ENCODE measurements at regions not wholly inside any gene's neighbourhood (a gene's known extent, or its start where the extent isn't known, plus 50 kb on each side); places are given as distances from the start of the nearest gene placed in this dataset.

- intact Hi-C loops (cut with DNase I) = no loop called here
These were observed 140.2 kb upstream of the ZBTB40 start for GRCh38 chr1:22311461-22311860.

DNA sequence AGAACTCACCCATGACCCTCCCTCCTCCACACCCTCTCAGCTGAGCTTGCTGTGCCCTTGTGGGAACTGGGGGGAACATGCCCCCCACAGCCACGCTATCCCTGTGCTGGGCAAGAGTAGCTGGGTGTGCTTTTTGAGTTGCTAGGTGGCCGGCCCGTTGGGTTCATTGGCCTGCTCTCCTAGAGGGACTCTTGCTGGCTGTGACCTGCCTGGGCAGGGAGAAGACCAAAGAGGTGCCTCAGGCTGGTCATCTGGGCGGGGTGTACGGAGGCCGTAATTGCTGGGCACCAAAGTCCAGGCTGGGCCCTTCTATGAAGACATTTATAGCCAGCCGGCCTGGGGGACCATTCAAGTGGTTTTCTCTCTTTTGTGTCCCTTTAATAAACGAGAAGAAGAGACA is 138.3 kb upstream of the ZBTB40 start:
- Histone ChIP-seq H3K27me3 (ENCODE audit: control insufficient read depth, insufficient read depth) (no peaks in the 10 kb centered on the region), H3K27ac (ENCODE audit: low read length) (no peak overlapping the region), H3K4me1 (ENCODE audit: control insufficient read depth, insufficient read depth, low read length) (no peaks in the 10 kb centered on the region), H3K4me3 (ENCODE audit: low read length) (no peak overlapping the region), H3K9me3 (ENCODE audit: control insufficient read depth, low read length) (no peaks in the 10 kb centered on the region)
- DNase-seq (no peak), ATAC-seq (no peak)
- 81% methylated on average over 8 of the region's 8 CpGs for WGBS
- intact Hi-C loops (cut with DNase I) = no loop called here

More at GRCh38 chr1:22311461-22311860, 140.2 kb upstream of the ZBTB40 start:
- Histone ChIP-seq H3K4me3 (ENCODE audit: low read length) (no peak overlapping the region), H3K4me1 (ENCODE audit: control insufficient read depth, insufficient read depth, low read length) (no peaks in the 10 kb centered on the region), H3K27me3 (ENCODE audit: control insufficient read depth, insufficient read depth) (no peaks in the 10 kb centered on the region), H3K9me3 (ENCODE audit: control insufficient read depth, low read length) (no peaks in the 10 kb centered on the region), H3K27ac (ENCODE audit: low read length) (no peak overlapping the region)
- DNase-seq = no peak
- no peak for ATAC-seq
- WGBS = 92% methylated on average over 6 of the region's 6 CpGs

DNA sequence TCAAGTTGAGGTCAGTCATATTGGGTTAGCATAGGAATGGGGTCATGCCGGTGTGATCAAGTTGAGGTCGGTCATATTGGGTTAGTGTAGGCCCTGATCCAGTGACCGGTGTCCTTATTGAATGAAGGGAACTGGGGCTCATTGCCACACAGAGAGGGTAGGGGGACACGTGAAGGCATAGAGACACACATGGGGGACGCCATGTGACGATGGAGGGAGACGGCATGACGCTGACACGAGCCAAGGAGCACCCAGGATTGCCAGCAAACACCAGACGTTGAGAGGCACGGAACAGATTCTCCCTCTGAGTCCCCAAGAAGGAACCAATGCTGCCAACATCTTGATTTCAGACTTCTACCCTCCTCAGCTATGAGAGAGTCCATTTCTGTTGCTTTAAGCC is 136.9 kb upstream of the ZBTB40 start:
- no peaks in the 10 kb centered on the region for H3K9me3 ChIP-seq (ENCODE audit: control insufficient read depth, low read length)
- H3K27me3 ChIP-seq (ENCODE audit: control insufficient read depth, insufficient read depth) = no peaks in the 10 kb centered on the region
- ATAC-seq (no peak), DNase-seq (no peak)
- intact Hi-C loops (cut with DNase I) = no loop called here
- H3K27ac ChIP-seq (ENCODE audit: low read length) = no peak overlapping the region
- H3K4me1 ChIP-seq (ENCODE audit: control insufficient read depth, insufficient read depth, low read length) = no peaks in the 10 kb centered on the region
- no peak overlapping the region for H3K4me3 ChIP-seq (ENCODE audit: low read length)
- WGBS = 87% methylated on average over 11 of the region's 11 CpGs

DNA sequence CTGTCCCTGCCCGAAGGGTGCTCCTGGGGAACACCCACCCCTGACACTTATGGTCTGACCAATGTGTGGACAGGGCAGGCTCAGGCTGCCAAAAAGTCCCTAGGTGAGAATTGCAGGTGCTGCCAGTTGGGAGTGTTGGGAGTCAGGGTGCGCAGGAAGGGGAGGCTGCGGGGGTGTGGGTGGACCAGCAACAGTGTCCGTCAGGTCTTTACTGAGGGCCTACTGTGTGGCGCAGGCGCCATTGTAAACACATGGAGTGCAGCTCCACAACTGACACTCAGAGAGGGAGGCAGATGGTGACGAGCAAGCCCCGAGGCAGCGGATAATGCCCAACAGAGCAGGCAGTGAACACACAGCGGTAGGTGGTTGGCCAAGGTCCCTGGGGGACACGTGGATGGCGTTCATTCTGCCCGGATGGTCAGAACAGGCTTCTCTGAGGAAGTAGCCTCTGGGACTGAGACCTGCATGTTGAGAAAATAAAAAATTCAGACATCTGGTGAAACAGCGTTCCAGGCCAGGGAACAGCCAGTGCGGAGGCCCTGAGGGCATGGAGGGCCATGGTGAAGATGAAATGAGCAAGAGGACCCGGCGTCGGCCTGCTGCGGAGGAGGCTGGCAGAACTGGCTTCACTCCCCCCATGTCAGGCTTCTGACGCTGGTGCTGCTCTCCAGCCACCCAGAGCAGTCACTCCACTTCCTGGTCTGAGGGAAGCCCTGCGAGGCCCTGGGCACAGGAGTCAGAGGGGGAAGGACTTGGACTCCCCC is 136.2 kb upstream of the ZBTB40 start:
- intact Hi-C loops (cut with DNase I) = no loop called here
- 80% methylated on average over 21 of the region's 21 CpGs for WGBS
- Histone ChIP-seq H3K4me3 (ENCODE audit: low read length) (no peak overlapping the region), H3K9me3 (ENCODE audit: control insufficient read depth, low read length) (no peaks in the 10 kb centered on the region), H3K27me3 (ENCODE audit: control insufficient read depth, insufficient read depth) (no peaks in the 10 kb centered on the region), H3K4me1 (ENCODE audit: control insufficient read depth, insufficient read depth, low read length) (no peaks in the 10 kb centered on the region), H3K27ac (ENCODE audit: low read length) (no peak overlapping the region)
- DNase-seq = no peak
- ATAC-seq = no peak

DNA sequence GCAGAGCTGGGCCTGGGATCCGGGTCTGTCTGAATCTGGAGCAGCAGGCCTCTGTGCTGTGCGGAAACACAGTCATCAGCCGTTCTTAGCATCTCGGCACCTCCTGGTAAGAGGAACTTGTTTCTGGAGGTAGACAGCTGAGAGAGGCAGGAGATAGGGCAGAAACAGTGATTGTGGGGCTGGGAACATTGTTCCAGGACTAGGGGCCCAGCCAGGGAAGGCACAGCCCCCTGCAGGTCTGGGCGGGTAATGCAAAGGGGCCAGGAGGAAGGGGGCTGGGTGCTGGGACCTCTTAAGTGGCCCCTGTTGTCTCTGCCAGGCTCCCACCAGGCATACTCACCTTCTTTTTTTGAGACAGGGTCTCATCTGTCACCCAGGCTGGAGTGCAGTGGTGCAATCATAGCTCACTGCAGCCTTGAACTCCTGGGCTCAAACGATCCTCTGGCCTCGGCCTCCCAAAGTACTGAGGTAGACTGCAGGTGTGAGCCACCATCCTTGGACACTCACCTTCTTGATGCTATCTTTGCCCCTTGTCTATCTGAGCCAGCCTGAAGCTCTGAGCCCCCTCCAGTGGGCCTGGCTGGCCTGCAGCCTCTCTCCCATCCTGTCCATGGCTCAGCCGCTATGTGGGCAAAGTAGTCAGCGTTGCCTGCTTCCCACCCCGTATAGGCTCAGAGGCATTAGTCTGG is 134.3 kb upstream of the ZBTB40 start:
- no peak for DNase-seq
- H3K4me3 ChIP-seq (ENCODE audit: low read length) = no peak overlapping the region
- intact Hi-C loops (cut with DNase I) = no loop called here
- H3K27me3 ChIP-seq (ENCODE audit: control insufficient read depth, insufficient read depth) = no peaks in the 10 kb centered on the region
- H3K9me3 ChIP-seq (ENCODE audit: control insufficient read depth, low read length) = no peaks in the 10 kb centered on the region
- no peaks in the 10 kb centered on the region for H3K4me1 ChIP-seq (ENCODE audit: control insufficient read depth, insufficient read depth, low read length)
- 81% methylated on average over 10 of the region's 10 CpGs for WGBS
- H3K27ac ChIP-seq (ENCODE audit: low read length) = no peak overlapping the region
- no peak for ATAC-seq

- WGBS = 85% methylated on average over 3 of the region's 3 CpGs
- no peaks in the 10 kb centered on the region for H3K27me3 ChIP-seq (ENCODE audit: control insufficient read depth, insufficient read depth)
- H3K4me3 ChIP-seq (ENCODE audit: low read length) = no peak overlapping the region
- H3K4me1 ChIP-seq (ENCODE audit: control insufficient read depth, insufficient read depth, low read length) = no peaks in the 10 kb centered on the region
- no peak overlapping the region for H3K27ac ChIP-seq (ENCODE audit: low read length)
- intact Hi-C loops (cut with DNase I) = no loop called here
- ATAC-seq (no peak), DNase-seq (no peak)
- no peaks in the 10 kb centered on the region for H3K9me3 ChIP-seq (ENCODE audit: control insufficient read depth, low read length)
These were observed 133.8 kb upstream of the ZBTB40 start for GRCh38 chr1:22317920-22318243.

GRCh38 chr1:22318279-22318981 is 133.2 kb upstream of the ZBTB40 start:
- Histone ChIP-seq H3K27ac (ENCODE audit: low read length) (no peak overlapping the region), H3K9me3 (ENCODE audit: control insufficient read depth, low read length) (no peaks in the 10 kb centered on the region), H3K4me1 (ENCODE audit: control insufficient read depth, insufficient read depth, low read length) (no peaks in the 10 kb centered on the region), H3K27me3 (ENCODE audit: control insufficient read depth, insufficient read depth) (no peaks in the 10 kb centered on the region), H3K4me3 (ENCODE audit: low read length) (no peak overlapping the region)
- 22% methylated on average over 24 of the region's 24 CpGs for WGBS
- no peak for ATAC-seq
- intact Hi-C loops (cut with DNase I) = no loop called here
- no peak for DNase-seq

- intact Hi-C loops (cut with DNase I) = no loop called here
- Histone ChIP-seq H3K9me3 (ENCODE audit: control insufficient read depth, low read length) (no peaks in the 10 kb centered on the region), H3K4me1 (ENCODE audit: control insufficient read depth, insufficient read depth, low read length) (no peaks in the 10 kb centered on the region), H3K27me3 (ENCODE audit: control insufficient read depth, insufficient read depth) (no peaks in the 10 kb centered on the region), H3K4me3 (ENCODE audit: low read length) (no peak overlapping the region), H3K27ac (ENCODE audit: low read length) (no peak overlapping the region)
- 80% methylated on average over 5 of the region's 5 CpGs for WGBS
- no peak for DNase-seq
- no peak for ATAC-seq
These were observed 132.0 kb upstream of the ZBTB40 start for GRCh38 chr1:22319608-22320007.

GRCh38 chr1:22320587-22321344 is 130.9 kb upstream of the ZBTB40 start:
- Histone ChIP-seq H3K4me3 (ENCODE audit: low read length) (no peak overlapping the region), H3K27ac (ENCODE audit: low read length) (no peak overlapping the region), H3K4me1 (ENCODE audit: control insufficient read depth, insufficient read depth, low read length) (no peaks in the 10 kb centered on the region), H3K27me3 (ENCODE audit: control insufficient read depth, insufficient read depth) (no peaks in the 10 kb centered on the region), H3K9me3 (ENCODE audit: control insufficient read depth, low read length) (no peaks in the 10 kb centered on the region)
- DNase-seq (no peak), ATAC-seq (no peak)
- 60% methylated on average over 9 of the region's 9 CpGs for WGBS
- intact Hi-C loops (cut with DNase I) = no loop called here

DNA sequence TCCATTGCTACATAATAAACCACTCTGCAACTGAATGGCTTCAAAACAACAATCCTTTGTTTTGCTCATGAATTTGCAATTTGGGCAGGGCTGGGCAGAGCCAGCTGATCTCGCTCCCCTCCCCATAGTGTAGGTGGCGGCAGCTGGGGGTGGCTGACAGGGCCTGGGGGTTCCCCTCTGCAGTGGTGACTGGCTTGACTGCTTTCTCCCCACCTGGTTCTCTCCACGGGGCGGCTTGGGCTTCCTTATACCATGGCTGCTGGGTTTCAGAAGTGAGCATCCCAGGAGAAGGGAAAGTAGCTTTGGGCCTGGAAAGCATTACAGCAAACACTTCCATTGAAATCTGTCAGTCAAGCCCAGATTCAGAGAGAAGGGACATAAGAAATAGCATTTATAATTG is 129.7 kb upstream of the ZBTB40 start:
- no peak overlapping the region for H3K27ac ChIP-seq (ENCODE audit: low read length)
- no peaks in the 10 kb centered on the region for H3K27me3 ChIP-seq (ENCODE audit: control insufficient read depth, insufficient read depth)
- no peaks in the 10 kb centered on the region for H3K9me3 ChIP-seq (ENCODE audit: control insufficient read depth, low read length)
- H3K4me3 ChIP-seq (ENCODE audit: low read length) = no peak overlapping the region
- ATAC-seq (no peak), DNase-seq (no peak)
- WGBS = 88% methylated on average over 4 of the region's 4 CpGs
- intact Hi-C loops (cut with DNase I) = no loop called here
- H3K4me1 ChIP-seq (ENCODE audit: control insufficient read depth, insufficient read depth, low read length) = no peaks in the 10 kb centered on the region
